ENCODE measurements at regions not wholly inside any gene's neighbourhood (a gene's known extent, or its start where the extent isn't known, plus 50 kb on each side); places are given as distances from the start of the nearest gene placed in this dataset.

GRCh38 chr13:99854366-99854765, 117.2 kb downstream of the ZIC5 start:
- no peak for TF ChIP-seq CTCF (IDR thresholded peaks at IDR 0.05; ENCODE audit: low read depth, low read length)
- TF ChIP-seq POLR2A (IDR thresholded peaks at IDR 0.05; ENCODE audit: extremely low read depth, insufficient read length) = no peak
